Activated B cell treated with CpG ODN at 0.5 μM for 24 hours (primary cell): ENCODE measurements at regions not wholly inside any gene's neighbourhood (a gene's known extent, or its start where the extent isn't known, plus 50 kb on each side); places are given as distances from the start of the nearest gene placed in this dataset.

Experiments used
- ATAC-seq: fragments of 200-7000 bp; cut with Tn5 transposase; one replicate; pipeline ENCODE4 v1.10.0; 2021; ENCODE audit warnings: low read depth, mild to moderate bottlenecking, moderate library complexity
- CTCF ChIA-PET: fragments of 350-600 bp; sonication (Branson Sonifier 250); formaldehyde crosslinking; loops from one replicate; lab custom pipeline; 2021; ENCODE audit warnings: antibody characterized with exemption; lab: Charles Lee
- POLR2A ChIA-PET: fragments of 350-600 bp; sonication (Branson Sonifier 250); formaldehyde crosslinking; loops from one replicate; lab custom pipeline; 2021; ENCODE audit warnings: antibody characterized with exemption; lab: Charles Lee
- DNase-seq: peaks from one replicate; pipeline ENCODE4 v3.0.0; 2022
- H3K27ac Mint-ChIP-seq: one replicate; pipeline ENCODE4 v1.8.0; 2020; ENCODE audit warnings: mixed read lengths
- H3K27me3 Mint-ChIP-seq: one replicate; pipeline ENCODE4 v1.8.0; 2021; ENCODE audit warnings: mixed read lengths
- H3K36me3 Mint-ChIP-seq: one replicate; pipeline ENCODE4 v1.8.0; 2021; ENCODE audit warnings: low read depth, mixed read lengths
- H3K4me1 Mint-ChIP-seq: one replicate; pipeline ENCODE4 v1.8.0; 2021; ENCODE audit warnings: mixed read lengths
- H3K4me3 Mint-ChIP-seq: one replicate; pipeline ENCODE4 v1.8.0; 2020; ENCODE audit warnings: mild to moderate bottlenecking, mixed read lengths
- H3K9me3 Mint-ChIP-seq: one replicate; pipeline ENCODE4 v1.8.0; 2020; ENCODE audit warnings: mixed read lengths
- intact Hi-C: fragments of 100-400 bp; cut with micrococcal nuclease; formaldehyde crosslinking; loops from one replicate; pipeline ENCODE4 v1.15.1; 2024
- TF ChIP-seq, protein P1 (sequence below): fragments of 200-600 bp; IDR thresholded peaks from one replicate; pipeline ENCODE4 v1.8.0; 2022; ENCODE audit warnings: antibody characterized with exemption, mild to moderate bottlenecking

DNA sequence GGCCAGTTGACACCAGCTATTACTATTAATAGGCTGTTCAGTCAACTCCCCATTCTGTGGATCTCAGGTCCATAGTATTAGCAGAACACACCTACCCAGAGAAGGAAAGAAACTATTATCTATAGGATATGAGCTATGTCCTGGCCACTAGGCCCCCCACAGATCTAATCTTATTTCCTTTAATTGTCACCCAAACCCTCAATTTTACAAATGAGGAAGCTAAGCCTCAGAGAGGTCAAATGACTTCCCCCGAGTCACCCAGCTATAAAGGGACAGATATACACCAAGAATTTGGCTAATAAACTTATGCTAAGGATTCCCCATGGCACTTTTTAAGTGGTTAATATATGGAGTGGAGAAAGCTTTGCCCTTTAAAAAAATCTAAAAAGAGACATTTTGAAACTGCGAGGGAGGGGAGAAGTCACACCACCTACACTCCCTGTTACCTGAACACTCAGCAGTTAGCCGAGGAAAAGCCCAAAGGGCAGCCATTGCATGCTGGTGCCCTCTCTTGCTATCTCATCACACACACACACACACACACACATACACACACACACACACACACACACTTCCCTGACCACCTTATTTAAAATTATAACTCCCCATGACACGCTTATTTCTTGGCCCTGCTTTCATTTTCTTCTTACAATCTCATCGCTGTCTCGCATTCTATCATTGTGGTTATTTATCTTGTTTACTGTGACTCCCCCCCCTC is 157.0 kb upstream of the ADO start:
- TF ChIP-seq, protein P1, sequence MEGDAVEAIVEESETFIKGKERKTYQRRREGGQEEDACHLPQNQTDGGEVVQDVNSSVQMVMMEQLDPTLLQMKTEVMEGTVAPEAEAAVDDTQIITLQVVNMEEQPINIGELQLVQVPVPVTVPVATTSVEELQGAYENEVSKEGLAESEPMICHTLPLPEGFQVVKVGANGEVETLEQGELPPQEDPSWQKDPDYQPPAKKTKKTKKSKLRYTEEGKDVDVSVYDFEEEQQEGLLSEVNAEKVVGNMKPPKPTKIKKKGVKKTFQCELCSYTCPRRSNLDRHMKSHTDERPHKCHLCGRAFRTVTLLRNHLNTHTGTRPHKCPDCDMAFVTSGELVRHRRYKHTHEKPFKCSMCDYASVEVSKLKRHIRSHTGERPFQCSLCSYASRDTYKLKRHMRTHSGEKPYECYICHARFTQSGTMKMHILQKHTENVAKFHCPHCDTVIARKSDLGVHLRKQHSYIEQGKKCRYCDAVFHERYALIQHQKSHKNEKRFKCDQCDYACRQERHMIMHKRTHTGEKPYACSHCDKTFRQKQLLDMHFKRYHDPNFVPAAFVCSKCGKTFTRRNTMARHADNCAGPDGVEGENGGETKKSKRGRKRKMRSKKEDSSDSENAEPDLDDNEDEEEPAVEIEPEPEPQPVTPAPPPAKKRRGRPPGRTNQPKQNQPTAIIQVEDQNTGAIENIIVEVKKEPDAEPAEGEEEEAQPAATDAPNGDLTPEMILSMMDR: no peak
- intact Hi-C loops: no loop called here
- ChIA-PET POLR2A (no interaction called here), CTCF (no interaction called here)
- DNase-seq (no peak), ATAC-seq (peak; percentile 47)
- Mint-ChIP-seq H3K36me3 (no peaks in the 10 kb centered on the region), H3K9me3 (no peaks in the 10 kb centered on the region), H3K27me3 (no peaks in the 10 kb centered on the region), H3K4me1 (peaks cover 47% of the 10 kb centered on the region), H3K4me3 (no peak overlapping the region), H3K27ac (no peak overlapping the region)

GRCh38 chr10:62648921-62649320 is 155.6 kb upstream of the ADO start:
- no peak overlapping the region for H3K27ac Mint-ChIP-seq
- ChIA-PET POLR2A (interaction anchor here (0.7 to 1.3 kb wide), 3 partner anchors 10 to 30 kb away, joined by 3 to 5 read pairs (median 3); no protein-coding TSS in a partner anchor), CTCF (no interaction called here)
- ATAC-seq (no peak), DNase-seq (no peak)
- no peak overlapping the region for H3K4me3 Mint-ChIP-seq
- H3K9me3 Mint-ChIP-seq: no peaks in the 10 kb centered on the region
- TF ChIP-seq, protein P1: no peak
- peaks cover 59% of the 10 kb centered on the region for H3K4me1 Mint-ChIP-seq
- H3K27me3 Mint-ChIP-seq: no peaks in the 10 kb centered on the region
- no peaks in the 10 kb centered on the region for H3K36me3 Mint-ChIP-seq
- intact Hi-C loops: no loop called here

- Mint-ChIP-seq H3K9me3 (peaks cover 5% of the 10 kb centered on the region), H3K27ac (peak overlapping the region; percentile 20), H3K27me3 (peaks cover under 1% of the 10 kb centered on the region), H3K4me1 (peaks cover 71% of the 10 kb centered on the region), H3K4me3 (no peak overlapping the region), H3K36me3 (no peaks in the 10 kb centered on the region)
- ATAC-seq (no peak), DNase-seq (no peak)
- TF ChIP-seq, protein P1: no peak
- POLR2A ChIA-PET: no interaction called here
- CTCF ChIA-PET: interaction anchor here (1.6 kb wide), 1 partner anchor 40 kb away, joined by 3 read pairs; no protein-coding TSS in a partner anchor
- intact Hi-C loops: no loop called here
Observed at GRCh38 chr10:62650411-62650810, 154.1 kb upstream of the ADO start.

- ATAC-seq: no peak
- ChIA-PET POLR2A (interaction anchor here (1.5 kb wide), 1 partner anchor 14 kb away, joined by 9 read pairs; no protein-coding TSS in a partner anchor), CTCF (interaction anchor here (1.6 kb wide), 1 partner anchor 41 kb away, joined by 3 read pairs; no protein-coding TSS in a partner anchor)
- TF ChIP-seq, protein P1: no peak
- no peak overlapping the region for H3K27ac Mint-ChIP-seq
- no peak overlapping the region for H3K4me3 Mint-ChIP-seq
- no peaks in the 10 kb centered on the region for H3K36me3 Mint-ChIP-seq
- intact Hi-C loops: no loop called here
- H3K9me3 Mint-ChIP-seq: peaks cover 8% of the 10 kb centered on the region
- no peak for DNase-seq
- H3K27me3 Mint-ChIP-seq: peaks cover 1% of the 10 kb centered on the region
- H3K4me1 Mint-ChIP-seq: peaks cover 76% of the 10 kb centered on the region
Observed at GRCh38 chr10:62651341-62651740, 153.2 kb upstream of the ADO start.

GRCh38 chr10:62652114-62652513 is 152.4 kb upstream of the ADO start:
- ChIA-PET CTCF (no interaction called here), POLR2A (interaction anchor here (1.5 kb wide), 1 partner anchor 15 kb away, joined by 9 read pairs; no protein-coding TSS in a partner anchor)
- Mint-ChIP-seq H3K9me3 (peaks cover 8% of the 10 kb centered on the region), H3K4me1 (peaks cover 75% of the 10 kb centered on the region), H3K27me3 (peaks cover 1% of the 10 kb centered on the region), H3K4me3 (no peak overlapping the region), H3K36me3 (no peaks in the 10 kb centered on the region), H3K27ac (peak overlapping the region; percentile 87)
- ATAC-seq: no peak
- intact Hi-C loops: loop anchor here (2.0 kb wide), 1 partner anchor 41 kb away; no protein-coding TSS in a partner anchor
- TF ChIP-seq, protein P1: no peak
- no peak for DNase-seq
